Panc1 (cell line): ENCODE measurements at regions not wholly inside any gene's neighbourhood (a gene's known extent, or its start where the extent isn't known, plus 50 kb on each side); places are given as distances from the start of the nearest gene placed in this dataset.

Source experiments
- ATAC-seq: fragments of 200-7000 bp; cut with Tn5 transposase; 2 replicates; pipeline ENCODE4 v1.9.1; 2020; ENCODE audit warnings: mild to moderate bottlenecking, moderate library complexity
- BruUV-seq: library from RNA; stranded (reverse); fragments of 400-500 nt; replicated peaks from 2 replicates; lab custom pipeline; 2021; lab: Mats Ljungman, UMichigan
- CTCF ChIA-PET: fragments of 300-600 bp; sonication (Branson Sonifier 250); formaldehyde crosslinking; loops from one replicate; lab custom pipeline; 2022; ENCODE audit warnings: antibody characterized with exemption; lab: Charles Lee
- POLR2A ChIA-PET: fragments of 300-600 bp; sonication (Branson Sonifier 250); formaldehyde crosslinking; loops from one replicate; lab custom pipeline; 2022; ENCODE audit warnings: antibody characterized with exemption; lab: Charles Lee
- DNase-seq: peaks from one replicate; pipeline ENCODE4 v3.0.0-alpha.2; 2010; ENCODE audit warnings: low read depth, low spot score
- H3K27ac ChIP-seq: 2 replicates; pipeline ENCODE4 v1.5.1; 2011; ENCODE audit warnings: mild to moderate bottlenecking, low read length, inconsistent platforms
- H3K27me3 ChIP-seq: fragments of 200-500 bp; sonication (Bioruptor generic); 2 replicates; pipeline ENCODE4 v1.6.0; 2014; ENCODE audit warnings: low read length, inconsistent platforms; ENCODE audit not compliant: control insufficient read depth, insufficient read depth
- H3K36me3 ChIP-seq: fragments of 200-500 bp; sonication (Bioruptor generic); 2 replicates; pipeline ENCODE4 v1.5.1; 2014; ENCODE audit warnings: inconsistent platforms, mild to moderate bottlenecking, low read length, moderate library complexity; ENCODE audit not compliant: control insufficient read depth, insufficient read depth
- H3K4me1 ChIP-seq: 2 replicates; pipeline ENCODE4 v1.5.1; 2011; ENCODE audit warnings: inconsistent platforms, mild to moderate bottlenecking, low read length, moderate library complexity; ENCODE audit not compliant: control insufficient read depth, insufficient read depth
- H3K4me3 ChIP-seq, 2 experiments: 2 replicates each; pipeline ENCODE4 v1.5.1; 2011 to 2012; ENCODE audit warnings: low read depth in 2 of 2, low read length in 2 of 2, mild to moderate bottlenecking in 2 of 2, inconsistent platforms in 1 of 2, moderate library complexity in 1 of 2
- H3K9me3 ChIP-seq: fragments of 200-500 bp; sonication (Bioruptor generic); 2 replicates; pipeline ENCODE4 v1.5.1; 2014; ENCODE audit warnings: low read depth, mild to moderate bottlenecking, inconsistent platforms, low read length, moderate library complexity; ENCODE audit not compliant: control insufficient read depth, insufficient read depth
- CTCF ChIP-seq: fragments of 450-650 bp; IDR thresholded peaks from 2 replicates; pipeline ENCODE4 v1.5.1; 2017; ENCODE audit warnings: mild to moderate bottlenecking
- POLR2AphosphoS5 ChIP-seq: IDR thresholded peaks from 2 replicates; pipeline ENCODE4 v1.6.1; 2012; ENCODE audit warnings: mild to moderate bottlenecking, low read depth, low read length, moderate library complexity
- REST ChIP-seq, 2 experiments: IDR thresholded peaks; 2 replicates each; pipeline ENCODE4 v1.6.1; 2011 to 2012; ENCODE audit warnings: low read depth in 2 of 2, control low read depth in 1 of 2, low read length in 1 of 2, mild to moderate bottlenecking in 1 of 2, moderate library complexity in 1 of 2; ENCODE audit not compliant: insufficient read depth in 1 of 2
- SIN3A ChIP-seq: IDR thresholded peaks from 2 replicates; pipeline ENCODE4 v1.6.1; 2012; ENCODE audit warnings: low read depth, mild to moderate bottlenecking, low read length, moderate library complexity, borderline replicate concordance; ENCODE audit not compliant: insufficient read depth
- TCF7L2 ChIP-seq: IDR thresholded peaks from 2 replicates; pipeline ENCODE4 v1.6.1; 2011; ENCODE audit warnings: mild to moderate bottlenecking, low read depth, low read length, inconsistent platforms
- in situ Hi-C: cut with HindIII; loops from 2 replicates; pipeline ENCODE4 v1.10.0; 2016; ENCODE audit warnings: low sequenced_read_pairs, low pct_unique_long_range_greater_than_20kb
- intact Hi-C: fragments of 100-400 bp; cut with micrococcal nuclease; formaldehyde crosslinking; loops from one replicate; pipeline ENCODE4 v1.10.0; 2022; ENCODE audit not compliant: unreplicated experiment

- no peak overlapping the region for H3K4me3 ChIP-seq
- no TSS peak for BruUV-seq
- in situ Hi-C loops, result no loop called here
- ChIA-PET POLR2A (interaction anchor here (0.7 kb wide), 1 partner anchor 335 kb away, joined by 3 read pairs; no protein-coding TSS in a partner anchor), CTCF (no interaction called here)
- DNase-seq (no peak), ATAC-seq (no peak)
- no peaks in the 10 kb centered on the region for H3K4me1 ChIP-seq
- TF ChIP-seq TCF7L2 (no peak), SIN3A (no peak), REST (IDR thresholded peaks at IDR 0.05; ENCODE audit: insufficient read depth in 1 of 2, low read depth in 2 of 2, low read length in 1 of 2) (no peak), CTCF (no peak), POLR2AphosphoS5 (no peak)
- no peaks in the 10 kb centered on the region for H3K36me3 ChIP-seq
- H3K27ac ChIP-seq, result no peak overlapping the region
- intact Hi-C loops, result no loop called here
- H3K9me3 ChIP-seq, result no peaks in the 10 kb centered on the region
- no peaks in the 10 kb centered on the region for H3K27me3 ChIP-seq
Measured at GRCh38 chr5:8093669-8094068, 224.7 kb downstream of the MTRR start.

- no TSS peak for BruUV-seq
Measured at GRCh38 chr5:8094304-8094703, 225.4 kb downstream of the MTRR start.

More at GRCh38 chr5:8094304-8094703, 225.4 kb downstream of the MTRR start:
- H3K36me3 ChIP-seq, result no peaks in the 10 kb centered on the region
- POLR2A ChIA-PET, result interaction anchor here (0.7 kb wide), 1 partner anchor 189 kb away, joined by 4 read pairs; no protein-coding TSS in a partner anchor
- no peaks in the 10 kb centered on the region for H3K4me1 ChIP-seq
- DNase-seq (no peak), ATAC-seq (no peak)
- TF ChIP-seq SIN3A, result no peak
- TF ChIP-seq CTCF, result no peak
- TF ChIP-seq REST (IDR thresholded peaks at IDR 0.05; ENCODE audit: insufficient read depth in 1 of 2, low read depth in 2 of 2, low read length in 1 of 2), result no peak
- TF ChIP-seq POLR2AphosphoS5, result no peak
- no peak for TF ChIP-seq TCF7L2
- CTCF ChIA-PET, result no interaction called here
- in situ Hi-C loops (no loop called here), intact Hi-C loops (no loop called here)
- no peaks in the 10 kb centered on the region for H3K27me3 ChIP-seq
- no peaks in the 10 kb centered on the region for H3K9me3 ChIP-seq
- H3K4me3 ChIP-seq, result no peak overlapping the region
- no peak overlapping the region for H3K27ac ChIP-seq
